ENCODE measurements at regions not wholly inside any gene's neighbourhood (a gene's known extent, or its start where the extent isn't known, plus 50 kb on each side); places are given as distances from the start of the nearest gene placed in this dataset.

GRCh38 chr11:88231894-88232482 is 56.7 kb upstream of the RAB38 start:
- DNase-seq: peak; percentile 42 to 44

- DNase-seq: no peak
Measured at GRCh38 chr11:88229303-88229702, 54.1 kb upstream of the RAB38 start.

All from inflammatory macrophage (primary cell).